ENCODE measurements at regions not wholly inside any gene's neighbourhood (a gene's known extent, or its start where the extent isn't known, plus 50 kb on each side); places are given as distances from the start of the nearest gene placed in this dataset.

DNA sequence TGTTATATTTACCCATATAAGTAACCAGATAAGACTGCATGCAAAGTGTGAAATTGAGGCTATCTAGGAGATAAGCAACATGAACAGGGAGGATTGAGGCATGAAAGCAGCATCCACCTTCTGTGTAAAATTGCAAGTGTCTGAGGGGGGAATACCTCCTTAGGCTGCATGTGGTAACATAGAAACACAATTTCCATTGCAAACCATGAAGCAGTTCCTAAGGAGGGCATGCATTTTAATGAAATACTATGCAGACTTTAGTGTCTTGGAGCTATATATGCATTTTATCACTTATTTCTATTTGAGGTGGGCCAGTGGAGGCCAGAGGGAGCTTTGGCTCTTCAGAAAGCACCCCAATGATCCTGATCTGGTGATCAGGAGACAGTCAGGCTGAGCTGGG is 160.2 kb downstream of the C11orf91 start:
- ChIA-PET CTCF (interaction anchor here (0.7 to 0.9 kb wide), 2 partner anchors 23 to 154 kb away, joined by 3 read pairs; no protein-coding TSS in a partner anchor), POLR2A (no interaction called here)
- TF ChIP-seq, protein P1, sequence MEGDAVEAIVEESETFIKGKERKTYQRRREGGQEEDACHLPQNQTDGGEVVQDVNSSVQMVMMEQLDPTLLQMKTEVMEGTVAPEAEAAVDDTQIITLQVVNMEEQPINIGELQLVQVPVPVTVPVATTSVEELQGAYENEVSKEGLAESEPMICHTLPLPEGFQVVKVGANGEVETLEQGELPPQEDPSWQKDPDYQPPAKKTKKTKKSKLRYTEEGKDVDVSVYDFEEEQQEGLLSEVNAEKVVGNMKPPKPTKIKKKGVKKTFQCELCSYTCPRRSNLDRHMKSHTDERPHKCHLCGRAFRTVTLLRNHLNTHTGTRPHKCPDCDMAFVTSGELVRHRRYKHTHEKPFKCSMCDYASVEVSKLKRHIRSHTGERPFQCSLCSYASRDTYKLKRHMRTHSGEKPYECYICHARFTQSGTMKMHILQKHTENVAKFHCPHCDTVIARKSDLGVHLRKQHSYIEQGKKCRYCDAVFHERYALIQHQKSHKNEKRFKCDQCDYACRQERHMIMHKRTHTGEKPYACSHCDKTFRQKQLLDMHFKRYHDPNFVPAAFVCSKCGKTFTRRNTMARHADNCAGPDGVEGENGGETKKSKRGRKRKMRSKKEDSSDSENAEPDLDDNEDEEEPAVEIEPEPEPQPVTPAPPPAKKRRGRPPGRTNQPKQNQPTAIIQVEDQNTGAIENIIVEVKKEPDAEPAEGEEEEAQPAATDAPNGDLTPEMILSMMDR (IDR thresholded peaks at IDR 0.05; ENCODE audit: control extremely low read depth, extremely low read depth, low read depth, missing control alignments) = no peak
- no peak for DNase-seq (ENCODE audit: extremely low spot score)

DNA sequence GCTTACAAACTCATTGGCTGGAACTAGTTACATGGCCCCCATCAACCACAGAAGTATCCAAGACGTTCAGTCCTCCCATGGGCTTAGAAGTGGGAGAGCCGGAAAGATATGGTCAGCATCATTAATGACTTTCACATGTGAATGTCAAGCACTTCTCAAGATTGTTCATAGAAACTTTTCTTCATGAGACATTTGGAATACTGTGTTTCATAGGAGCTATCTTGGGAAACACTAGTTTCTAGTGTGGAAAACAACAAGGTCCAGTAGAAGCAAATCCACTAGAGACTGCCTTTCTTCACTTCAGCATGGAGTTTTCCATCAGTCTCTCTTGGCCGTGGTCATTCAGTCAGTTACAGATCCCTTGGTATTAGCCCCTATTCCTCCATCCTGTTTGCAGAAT is 160.9 kb downstream of the C11orf91 start:
- DNase-seq (ENCODE audit: extremely low spot score) = no peak
- ChIA-PET POLR2A (no interaction called here), CTCF (no interaction called here)
- TF ChIP-seq, protein P1 (IDR thresholded peaks at IDR 0.05; ENCODE audit: control extremely low read depth, extremely low read depth, low read depth, missing control alignments) = no peak

DNA sequence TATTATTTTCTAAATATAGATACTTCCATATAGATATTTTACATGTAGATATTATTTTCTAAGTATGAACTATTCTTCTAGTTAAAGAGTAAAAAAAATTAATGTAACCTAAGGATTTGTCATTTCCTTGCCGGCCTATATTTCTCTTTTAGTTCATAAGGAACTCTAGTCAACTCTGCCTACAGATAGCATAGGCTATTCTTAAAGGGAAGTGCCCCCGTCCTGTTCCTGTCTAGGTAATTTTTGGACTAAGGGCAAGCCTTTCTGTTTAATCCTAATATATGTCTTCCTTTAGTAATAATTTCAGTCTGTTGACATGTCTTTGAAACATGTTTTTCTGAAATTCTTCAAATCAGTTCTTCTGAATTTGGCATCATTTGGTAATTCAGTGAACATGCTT is 161.9 kb downstream of the C11orf91 start:
- CTCF ChIA-PET = no interaction called here
- TF ChIP-seq, protein P1 (IDR thresholded peaks at IDR 0.05; ENCODE audit: control extremely low read depth, extremely low read depth, low read depth, missing control alignments) = no peak

DNA sequence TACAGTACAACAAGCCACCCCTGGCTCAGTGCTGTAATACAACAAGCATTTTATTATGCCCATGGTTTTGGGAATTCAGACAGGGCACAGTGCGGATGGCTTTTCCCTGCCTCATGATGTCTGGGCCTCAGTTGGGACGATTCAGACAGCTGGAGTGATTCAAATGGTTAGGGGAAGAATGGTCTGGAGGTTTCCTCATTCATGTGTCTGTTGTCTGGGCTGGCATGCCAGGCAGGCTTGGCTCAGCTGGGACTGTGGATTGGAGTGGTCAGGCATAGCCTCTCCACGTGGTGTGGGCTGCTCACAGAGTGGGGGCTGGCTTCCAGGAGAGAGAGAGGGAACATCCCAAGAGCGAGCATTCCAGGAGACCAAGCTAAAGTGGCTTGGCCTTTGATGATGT is 164.4 kb downstream of the C11orf91 start:
- no peak for DNase-seq (ENCODE audit: extremely low spot score)
- TF ChIP-seq, protein P1 (IDR thresholded peaks at IDR 0.05; ENCODE audit: control extremely low read depth, extremely low read depth, low read depth, missing control alignments) = no peak
- POLR2A ChIA-PET = no interaction called here
- CTCF ChIA-PET = no interaction called here

More for the DNA sequence above, 161.9 kb downstream of the C11orf91 start:
- no peak for DNase-seq (ENCODE audit: extremely low spot score)
- POLR2A ChIA-PET = no interaction called here

DNA sequence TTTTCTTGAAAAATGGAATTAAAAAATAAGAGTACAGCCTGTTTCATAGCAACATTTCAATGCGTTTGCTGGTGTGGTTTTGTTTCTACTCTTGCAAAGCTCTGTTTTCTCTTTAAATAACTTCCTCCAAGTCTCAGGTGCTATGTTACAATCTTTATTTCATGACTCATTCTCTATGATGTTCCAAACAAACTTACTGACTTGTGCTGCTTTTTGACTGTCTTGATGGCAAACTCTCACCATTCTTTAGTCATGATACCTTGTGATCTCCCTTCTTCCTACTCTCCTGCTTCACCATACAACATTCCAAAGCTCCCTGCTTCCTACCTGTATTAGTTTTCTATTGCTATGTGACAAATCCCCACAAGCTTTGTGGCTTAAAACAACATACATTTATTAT is 166.1 kb downstream of the C11orf91 start:
- POLR2A ChIA-PET = no interaction called here
- no peak for DNase-seq (ENCODE audit: extremely low spot score)
- TF ChIP-seq, protein P1 (IDR thresholded peaks at IDR 0.05; ENCODE audit: control extremely low read depth, extremely low read depth, low read depth, missing control alignments) = no peak
- CTCF ChIA-PET = interaction anchor here (1.2 to 1.9 kb wide), 3 partner anchors 10 to 107 kb away, joined by 3 to 7 read pairs (median 4); no protein-coding TSS in a partner anchor

DNA sequence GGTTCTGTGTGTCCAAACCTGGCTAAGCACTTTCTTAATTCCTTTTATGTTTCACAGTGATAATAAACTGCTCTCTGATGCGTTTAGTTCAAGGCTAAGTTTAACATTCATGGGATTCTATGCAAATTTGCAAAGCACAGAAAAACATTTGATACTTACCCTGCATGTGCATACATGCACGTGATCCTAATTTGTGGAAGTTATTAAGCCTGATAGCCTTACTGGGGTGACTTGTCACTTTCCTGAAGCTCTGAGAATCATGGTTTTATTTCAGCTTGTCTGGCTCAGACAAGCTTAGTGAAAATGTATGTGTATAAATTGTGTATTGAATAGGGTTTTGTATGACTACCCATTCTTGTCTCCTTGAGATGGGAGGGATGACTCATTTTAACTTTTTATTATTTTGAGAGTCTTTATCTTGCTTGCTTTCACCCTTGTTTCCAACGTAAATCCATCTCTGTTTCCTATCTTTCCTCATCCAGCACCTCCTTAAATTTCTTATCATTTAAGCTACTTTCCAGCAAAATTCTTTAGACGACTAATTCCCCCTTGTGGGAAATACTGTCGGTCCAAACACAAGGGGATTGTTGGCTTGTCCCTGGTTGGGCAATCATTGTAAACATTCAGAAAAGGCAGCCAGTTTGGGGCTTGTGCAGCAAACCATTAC is 167.1 kb downstream of the C11orf91 start:
- ChIA-PET POLR2A (no interaction called here), CTCF (interaction anchor here (0.7 to 3.9 kb wide), 3 partner anchors 9 to 22 kb away, joined by 3 to 13 read pairs (median 7); no protein-coding TSS in a partner anchor)
- DNase-seq (ENCODE audit: extremely low spot score) = no peak
- TF ChIP-seq, protein P1 (IDR thresholded peaks at IDR 0.05; ENCODE audit: control extremely low read depth, extremely low read depth, low read depth, missing control alignments) = no peak

All from GM10248 (cell line).